Ascending aorta (tissue), 2 donors: ENCODE measurements at regions not wholly inside any gene's neighbourhood (a gene's known extent, or its start where the extent isn't known, plus 50 kb on each side); places are given as distances from the start of the nearest gene placed in this dataset.
"Not testable (repeated sequence)": the region's sequence is repeated elsewhere in the genome, so short reads cannot be mapped to it uniquely, and the experiment has no call there.

Experiments used
- DNase-seq, 2 donors: peaks; one replicate each; pipeline ENCODE4 v3.0.0-alpha.2; 2019; ENCODE audit warnings: low spot score in 2 of 2
- H3K27ac ChIP-seq, 2 donors: fragments of 200-600 bp; sonication (generic); one replicate each; pipeline ENCODE4 v1.5.1; 2016 to 2017; ENCODE audit warnings: mild to moderate bottlenecking in 1 of 2
- H3K27me3 ChIP-seq: fragments of 200-600 bp; sonication (generic); one replicate; pipeline ENCODE4 v1.5.1; 2017
- H3K36me3 ChIP-seq, 2 donors: fragments of 200-600 bp; sonication (generic); one replicate each; pipeline ENCODE4 v1.5.1; 2016
- H3K4me1 ChIP-seq, 2 donors: fragments of 200-600 bp; sonication (generic); one replicate each; pipeline ENCODE4 v1.5.1; 2016 to 2017; ENCODE audit warnings: mild to moderate bottlenecking in 1 of 2
- H3K4me3 ChIP-seq, 2 donors: fragments of 200-600 bp; sonication (generic); one replicate each; pipeline ENCODE4 v1.5.1; 2016 to 2017; ENCODE audit warnings: mild to moderate bottlenecking in 1 of 2
- H3K9me3 ChIP-seq, 2 donors: fragments of 200-600 bp; sonication (generic); one replicate each; pipeline ENCODE4 v1.5.1; 2016
- intact Hi-C: fragments of 100-400 bp; cut with DNase I; formaldehyde crosslinking; loops from one replicate; pipeline ENCODE4 v1.15.1; 2023
- TF ChIP-seq, protein P1 (sequence below), 3 experiments: fragments of 200-600 bp in 2 of 3; fragments of 450-650 bp in 1 of 3; sonication (generic) in 2 of 3; IDR thresholded peaks; one replicate each; pipeline ENCODE4 v1.5.1; 2016 to 2019; ENCODE audit warnings: antibody characterized with exemption in 3 of 3, mild to moderate bottlenecking in 1 of 3, moderate library complexity in 1 of 3

DNA sequence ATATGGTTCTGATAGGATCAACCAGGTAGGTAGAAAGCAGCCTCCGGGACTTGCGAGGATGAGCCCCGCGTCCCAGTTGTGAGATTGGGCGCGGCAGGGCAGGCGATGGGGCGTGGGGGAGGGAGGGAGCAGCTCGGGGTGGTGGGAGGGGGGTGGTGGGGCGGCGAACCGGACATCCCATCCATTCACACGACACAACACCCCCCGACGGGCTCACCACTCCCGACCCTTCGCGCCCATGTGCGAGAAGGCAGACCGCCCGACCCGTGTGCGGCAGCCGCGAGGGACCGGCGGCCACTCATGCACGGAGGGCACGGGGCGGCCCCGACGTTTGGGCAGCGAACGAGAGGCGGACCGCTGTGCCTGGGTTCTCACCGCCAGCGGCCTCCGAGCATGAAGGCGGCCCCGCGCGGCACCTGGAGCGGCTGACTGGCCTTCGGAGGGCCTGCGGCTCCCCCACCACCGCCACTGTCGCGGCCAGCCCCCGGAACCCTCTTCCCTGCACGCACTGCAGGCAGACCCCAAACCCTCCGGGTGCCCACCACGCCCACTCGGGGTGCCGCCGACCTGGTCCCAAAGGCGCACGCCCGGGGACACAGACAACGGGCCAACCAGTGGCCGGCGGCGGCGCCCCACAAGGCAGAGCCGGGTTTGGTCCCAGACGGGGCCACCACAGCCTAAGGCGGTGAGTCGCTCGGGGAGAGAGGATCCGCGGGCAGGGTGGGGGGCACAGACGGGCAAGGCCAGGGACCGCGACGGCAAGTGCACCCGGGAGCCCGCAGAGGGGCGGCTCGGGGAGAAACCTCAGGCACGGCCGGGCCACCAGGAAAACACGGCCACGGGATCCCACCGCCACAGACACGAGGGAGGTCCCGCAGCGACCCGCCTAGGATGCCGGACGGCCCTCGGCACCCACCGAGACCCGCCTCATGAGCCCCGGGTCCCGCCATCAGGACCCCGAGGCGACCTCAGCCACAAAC lies 769.2 kb upstream of the DEFB115 start:
- Histone ChIP-seq H3K27ac (no peak overlapping the region), H3K36me3 (no peaks in the 10 kb centered on the region), H3K4me1 (no peaks in the 10 kb centered on the region), H3K27me3 (no peaks in the 10 kb centered on the region), H3K4me3 (no peak overlapping the region), H3K9me3 (peaks cover 0 to 3% of the 10 kb centered on the region in 2 donors)
- TF ChIP-seq, protein P1, sequence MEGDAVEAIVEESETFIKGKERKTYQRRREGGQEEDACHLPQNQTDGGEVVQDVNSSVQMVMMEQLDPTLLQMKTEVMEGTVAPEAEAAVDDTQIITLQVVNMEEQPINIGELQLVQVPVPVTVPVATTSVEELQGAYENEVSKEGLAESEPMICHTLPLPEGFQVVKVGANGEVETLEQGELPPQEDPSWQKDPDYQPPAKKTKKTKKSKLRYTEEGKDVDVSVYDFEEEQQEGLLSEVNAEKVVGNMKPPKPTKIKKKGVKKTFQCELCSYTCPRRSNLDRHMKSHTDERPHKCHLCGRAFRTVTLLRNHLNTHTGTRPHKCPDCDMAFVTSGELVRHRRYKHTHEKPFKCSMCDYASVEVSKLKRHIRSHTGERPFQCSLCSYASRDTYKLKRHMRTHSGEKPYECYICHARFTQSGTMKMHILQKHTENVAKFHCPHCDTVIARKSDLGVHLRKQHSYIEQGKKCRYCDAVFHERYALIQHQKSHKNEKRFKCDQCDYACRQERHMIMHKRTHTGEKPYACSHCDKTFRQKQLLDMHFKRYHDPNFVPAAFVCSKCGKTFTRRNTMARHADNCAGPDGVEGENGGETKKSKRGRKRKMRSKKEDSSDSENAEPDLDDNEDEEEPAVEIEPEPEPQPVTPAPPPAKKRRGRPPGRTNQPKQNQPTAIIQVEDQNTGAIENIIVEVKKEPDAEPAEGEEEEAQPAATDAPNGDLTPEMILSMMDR (IDR thresholded peaks at IDR 0.05) = no peak
- intact Hi-C loops = no loop called here
- no peak for DNase-seq

DNA sequence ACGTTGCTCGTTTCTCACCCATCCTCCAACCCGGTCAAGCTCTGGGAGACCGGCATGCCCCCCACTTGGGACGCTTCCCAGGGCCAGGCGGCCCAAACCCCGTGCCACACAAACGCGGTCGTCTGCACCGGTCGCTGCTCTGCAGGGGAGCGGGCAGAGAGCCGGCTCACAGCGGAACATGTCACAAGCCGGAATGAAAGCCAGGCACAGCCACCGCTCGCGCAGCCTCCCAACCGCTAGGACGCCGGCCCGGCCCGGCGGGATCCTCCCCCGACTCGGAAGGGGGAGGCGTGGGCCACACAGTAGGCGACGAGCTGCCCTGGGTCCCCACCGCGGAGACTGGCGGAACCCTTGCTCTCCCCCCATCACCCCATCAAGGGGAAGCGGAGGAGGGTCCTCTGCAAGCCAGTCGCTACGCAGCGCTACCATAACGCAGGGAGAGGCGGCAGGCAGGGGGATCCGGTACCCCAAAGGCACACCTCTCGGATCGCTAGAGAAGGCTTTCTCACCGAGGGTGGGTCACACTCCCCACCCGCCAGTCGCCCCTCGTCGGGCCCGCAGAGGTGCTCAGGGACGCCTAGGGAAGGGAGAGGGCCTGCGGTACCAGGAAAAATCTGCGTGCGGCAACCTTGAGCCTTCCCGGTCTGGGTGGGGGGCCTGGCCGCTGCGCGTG lies 768.4 kb upstream of the DEFB115 start:
- Histone ChIP-seq H3K36me3 (no peaks in the 10 kb centered on the region), H3K27ac (no peak overlapping the region), H3K27me3 (no peaks in the 10 kb centered on the region), H3K4me3 (no peak overlapping the region), H3K4me1 (no peaks in the 10 kb centered on the region), H3K9me3 (peaks cover 0 to 3% of the 10 kb centered on the region in 2 donors)
- intact Hi-C loops = no loop called here
- DNase-seq = no peak
- TF ChIP-seq, protein P1 (IDR thresholded peaks at IDR 0.05) = no peak

DNA sequence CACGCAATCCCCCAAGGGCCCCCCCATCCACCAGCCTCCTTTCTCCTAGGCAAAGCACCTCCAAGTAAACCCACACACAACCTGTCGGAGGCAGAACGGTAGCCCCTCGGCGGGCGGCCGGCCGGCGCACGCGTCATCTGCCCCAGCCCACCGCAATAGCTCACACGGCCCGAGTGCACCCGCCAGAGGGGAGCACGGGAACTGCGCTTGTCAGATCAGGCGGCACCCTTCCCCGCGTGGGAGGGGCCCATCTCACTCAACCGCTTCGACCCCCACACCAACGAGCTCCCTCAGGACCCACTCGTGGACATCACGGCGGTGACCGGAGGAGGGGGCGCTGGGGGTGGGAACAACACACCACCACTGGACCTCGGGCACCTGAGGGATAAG lies 767.9 kb upstream of the DEFB115 start:
- Histone ChIP-seq H3K4me3 (no peak overlapping the region), H3K27me3 (no peaks in the 10 kb centered on the region), H3K36me3 (no peaks in the 10 kb centered on the region), H3K27ac (no peak overlapping the region), H3K4me1 (no peaks in the 10 kb centered on the region), H3K9me3 (peaks cover 0 to 3% of the 10 kb centered on the region in 2 donors)
- intact Hi-C loops = no loop called here
- DNase-seq = no peak
- TF ChIP-seq, protein P1 (IDR thresholded peaks at IDR 0.05) = no peak

DNA sequence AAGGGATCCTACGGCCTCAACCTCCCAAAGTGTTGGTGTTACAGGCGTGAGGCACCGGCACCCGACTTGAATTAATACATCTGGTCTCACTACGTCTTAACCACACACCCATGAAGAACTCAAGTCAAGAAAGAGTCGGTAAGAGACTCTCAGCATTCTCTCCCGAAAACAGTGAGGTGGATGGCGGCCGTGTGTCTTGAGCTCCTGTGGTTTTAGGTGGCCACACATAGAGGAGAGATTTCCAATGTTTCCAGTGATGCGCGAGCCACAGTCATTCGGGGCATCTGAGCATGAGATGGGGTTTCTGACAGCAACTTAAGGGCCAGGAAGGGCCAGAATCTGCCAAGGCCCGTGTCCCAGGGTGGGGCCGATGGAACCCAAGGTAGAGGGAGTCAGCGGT lies 766.4 kb upstream of the DEFB115 start:
- H3K9me3 ChIP-seq = peaks cover 0 to 3% of the 10 kb centered on the region in 2 donors
- no peak overlapping the region for H3K27ac ChIP-seq
- TF ChIP-seq, protein P1 (IDR thresholded peaks at IDR 0.05) = no peak
- no peak for DNase-seq
- intact Hi-C loops = no loop called here
- no peaks in the 10 kb centered on the region for H3K27me3 ChIP-seq
- no peak overlapping the region for H3K4me3 ChIP-seq
- H3K4me1 ChIP-seq = no peaks in the 10 kb centered on the region
- no peaks in the 10 kb centered on the region for H3K36me3 ChIP-seq

DNA sequence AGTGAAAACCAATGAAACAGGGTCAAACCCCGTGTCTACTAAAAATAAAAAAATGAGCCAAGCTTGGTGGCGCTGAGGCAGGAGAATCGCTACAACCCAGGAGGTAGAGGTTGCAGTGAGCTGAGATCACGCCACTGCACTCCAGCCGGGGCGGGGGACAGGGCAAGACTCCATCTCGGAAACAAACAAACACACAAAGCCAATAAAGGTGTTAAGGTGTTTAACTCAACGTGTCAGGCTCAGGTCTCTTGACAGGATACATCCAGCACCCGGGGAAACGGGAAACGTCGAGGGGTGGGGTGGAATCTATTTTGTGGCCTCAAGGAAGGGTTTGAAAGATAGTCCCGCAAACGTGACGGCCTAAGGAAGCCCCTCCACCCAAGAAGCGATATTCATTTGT lies 760.8 kb upstream of the DEFB115 start:
- intact Hi-C loops, H3K4me3 ChIP-seq, H3K9me3 ChIP-seq, H3K4me1 ChIP-seq, H3K27ac ChIP-seq, H3K27me3 ChIP-seq, H3K36me3 ChIP-seq, DNase-seq: not testable (repeated sequence)

DNA sequence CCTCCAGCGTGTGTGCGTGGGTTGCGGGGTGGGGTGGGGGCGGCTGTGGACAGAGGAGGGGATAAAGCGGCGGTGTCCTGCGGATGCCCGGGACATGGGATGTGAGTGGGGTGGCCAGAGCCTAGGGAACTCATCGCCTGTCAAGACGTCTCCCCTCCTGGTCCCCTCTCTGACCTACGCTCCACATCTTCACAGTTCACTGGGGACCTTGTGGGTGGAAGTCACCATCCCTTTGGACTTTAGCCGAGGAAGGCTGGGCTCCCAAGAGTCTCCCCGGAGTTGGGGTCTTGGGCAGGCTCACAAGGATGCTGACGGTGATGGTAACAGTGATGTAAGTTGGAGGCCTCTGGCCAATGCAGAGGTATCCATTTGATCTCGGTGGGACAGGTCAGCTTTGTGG lies 760.3 kb upstream of the DEFB115 start:
- H3K36me3 ChIP-seq, intact Hi-C loops, H3K4me1 ChIP-seq, H3K27ac ChIP-seq, H3K4me3 ChIP-seq, H3K27me3 ChIP-seq, H3K9me3 ChIP-seq, DNase-seq: not testable (repeated sequence)
